Endothelial cell of umbilical vein (primary cell): ENCODE measurements at regions not wholly inside any gene's neighbourhood (a gene's known extent, or its start where the extent isn't known, plus 50 kb on each side); places are given as distances from the start of the nearest gene placed in this dataset.

Experiments used
- CTCF ChIP-seq, 2 donors: IDR thresholded peaks; 1 replicate in 1 of 2; 2 replicates in 1 of 2; pipeline ENCODE4 v1.5.1; 2011; ENCODE audit warnings: low read length in 2 of 2, mild to moderate bottlenecking in 2 of 2, moderate library complexity in 2 of 2, control low read depth in 1 of 2, inconsistent platforms in 1 of 2, low read depth in 1 of 2; ENCODE audit not compliant: insufficient read depth in 1 of 2; ENCODE audit errors: extremely low read depth in 1 of 2
- EZH2 ChIP-seq: IDR thresholded peaks from 2 replicates; pipeline ENCODE4 v1.6.1; 2012; ENCODE audit warnings: borderline replicate concordance, low read depth, mild to moderate bottlenecking, moderate library complexity, low read length, inconsistent platforms; ENCODE audit not compliant: severe bottlenecking
- FOS ChIP-seq: IDR thresholded peaks from 2 replicates; pipeline ENCODE4 v1.6.1; 2011; ENCODE audit warnings: mild to moderate bottlenecking, low read length, moderate library complexity, borderline replicate concordance; ENCODE audit not compliant: insufficient read depth
- GATA2 ChIP-seq: IDR thresholded peaks from 2 replicates; pipeline ENCODE4 v1.7.0; 2011; ENCODE audit warnings: low read depth, mild to moderate bottlenecking, moderate library complexity, mixed read lengths, low read length; ENCODE audit not compliant: insufficient read length, insufficient read depth
- JUN ChIP-seq: IDR thresholded peaks from 2 replicates; pipeline ENCODE4 v1.6.1; 2011; ENCODE audit warnings: borderline replicate concordance, low read depth; ENCODE audit not compliant: insufficient read length, insufficient read depth
- MAX ChIP-seq: IDR thresholded peaks from 2 replicates; pipeline ENCODE4 v1.6.1; 2011; ENCODE audit not compliant: insufficient read depth, insufficient read length
- MYC ChIP-seq: IDR thresholded peaks from one replicate; pipeline ENCODE4 v1.6.1; 2011; ENCODE audit warnings: mild to moderate bottlenecking, low read depth, low read length
- POLR2A ChIP-seq: IDR thresholded peaks from 2 replicates; pipeline ENCODE4 v1.6.1; 2012; ENCODE audit warnings: low read depth, mild to moderate bottlenecking, control low read depth, low read length
- POLR2AphosphoS5 ChIP-seq: IDR thresholded peaks from 2 replicates; pipeline ENCODE4 v1.6.1; 2012; ENCODE audit warnings: low read depth, mild to moderate bottlenecking, control low read depth, low read length, moderate library complexity; ENCODE audit not compliant: insufficient read depth

DNA sequence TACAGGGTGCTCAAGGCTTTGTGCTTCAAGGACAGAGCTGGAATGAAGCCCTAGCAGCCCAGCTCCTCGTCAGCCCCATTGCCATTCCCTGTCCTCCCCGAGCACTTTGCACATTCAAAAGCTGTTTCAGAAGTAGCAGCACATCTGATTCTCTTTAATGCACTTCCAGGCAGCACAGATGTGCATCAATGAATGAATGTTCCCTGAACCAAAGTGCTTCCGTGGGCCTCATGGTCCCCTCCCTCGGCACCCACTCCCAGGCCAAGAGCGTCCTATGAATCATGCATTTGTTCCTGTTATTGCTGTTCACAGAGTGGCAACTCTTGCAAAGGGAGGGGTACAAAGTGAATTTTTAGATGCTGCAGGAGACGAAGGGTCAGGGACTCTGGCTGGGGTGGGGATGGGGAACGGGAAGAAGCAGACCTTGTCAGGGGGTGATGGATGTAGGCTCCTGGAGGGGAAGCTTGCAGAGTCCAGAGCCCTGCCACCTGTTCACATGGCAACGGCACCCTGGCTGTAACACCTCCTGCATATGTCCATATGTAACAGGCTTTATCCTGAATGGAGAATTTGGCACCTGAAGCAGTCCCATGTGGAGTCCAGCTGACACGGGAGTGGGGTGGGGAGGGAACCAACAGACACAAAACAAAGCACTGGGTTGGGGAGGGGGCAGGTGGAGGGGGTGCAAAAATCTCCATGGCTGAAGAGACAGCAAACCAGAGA is 62.2 kb upstream of the BAIAP2L1 start:
- TF ChIP-seq CTCF (IDR thresholded peaks at IDR 0.05; ENCODE audit: extremely low read depth in 1 of 2, insufficient read depth in 1 of 2, low read depth in 1 of 2, low read length in 2 of 2) (no peak), POLR2A (no peak), FOS (no peak), EZH2 (no peak), POLR2AphosphoS5 (no peak), MAX (no peak), GATA2 (no peak), MYC (no peak), JUN (no peak)
